Brain microvascular endothelial cell (primary cell): ENCODE measurements at regions not wholly inside any gene's neighbourhood (a gene's known extent, or its start where the extent isn't known, plus 50 kb on each side); places are given as distances from the start of the nearest gene placed in this dataset.

Source experiments
- DNase-seq: peaks from one replicate; pipeline ENCODE4 v3.0.0-alpha.2; 2020
- H3K27ac ChIP-seq: fragments of 250-450 bp; sonication (Bioruptor Pico); 2 replicates; pipeline ENCODE4 v1.5.1; 2020; ENCODE audit warnings: mild to moderate bottlenecking, moderate library complexity
- H3K27me3 ChIP-seq: fragments of 250-450 bp; sonication (Bioruptor Pico); replicated peaks from 2 replicates; pipeline ENCODE4 v1.5.1; 2020; ENCODE audit warnings: mild to moderate bottlenecking
- H3K36me3 ChIP-seq: fragments of 250-450 bp; sonication (Bioruptor Pico); replicated peaks from 2 replicates; pipeline ENCODE4 v1.5.1; 2020; ENCODE audit warnings: mild to moderate bottlenecking
- H3K4me3 ChIP-seq: 2 replicates; pipeline ENCODE4 v1.5.1; 2011; ENCODE audit warnings: low read depth, mild to moderate bottlenecking, control low read depth, low read length, moderate library complexity
- in situ Hi-C: cut with HindIII; loops from 2 replicates; pipeline ENCODE4 v1.10.0; 2017; ENCODE audit warnings: low sequenced_read_pairs, low pct_ligation_motif_present
- TF ChIP-seq, protein P1 (sequence below): IDR thresholded peaks from 2 replicates; pipeline ENCODE4 v1.5.1; 2011; ENCODE audit warnings: low read depth, mild to moderate bottlenecking, moderate library complexity, low read length, control low read depth, inconsistent platforms; ENCODE audit errors: missing control alignments

DNA sequence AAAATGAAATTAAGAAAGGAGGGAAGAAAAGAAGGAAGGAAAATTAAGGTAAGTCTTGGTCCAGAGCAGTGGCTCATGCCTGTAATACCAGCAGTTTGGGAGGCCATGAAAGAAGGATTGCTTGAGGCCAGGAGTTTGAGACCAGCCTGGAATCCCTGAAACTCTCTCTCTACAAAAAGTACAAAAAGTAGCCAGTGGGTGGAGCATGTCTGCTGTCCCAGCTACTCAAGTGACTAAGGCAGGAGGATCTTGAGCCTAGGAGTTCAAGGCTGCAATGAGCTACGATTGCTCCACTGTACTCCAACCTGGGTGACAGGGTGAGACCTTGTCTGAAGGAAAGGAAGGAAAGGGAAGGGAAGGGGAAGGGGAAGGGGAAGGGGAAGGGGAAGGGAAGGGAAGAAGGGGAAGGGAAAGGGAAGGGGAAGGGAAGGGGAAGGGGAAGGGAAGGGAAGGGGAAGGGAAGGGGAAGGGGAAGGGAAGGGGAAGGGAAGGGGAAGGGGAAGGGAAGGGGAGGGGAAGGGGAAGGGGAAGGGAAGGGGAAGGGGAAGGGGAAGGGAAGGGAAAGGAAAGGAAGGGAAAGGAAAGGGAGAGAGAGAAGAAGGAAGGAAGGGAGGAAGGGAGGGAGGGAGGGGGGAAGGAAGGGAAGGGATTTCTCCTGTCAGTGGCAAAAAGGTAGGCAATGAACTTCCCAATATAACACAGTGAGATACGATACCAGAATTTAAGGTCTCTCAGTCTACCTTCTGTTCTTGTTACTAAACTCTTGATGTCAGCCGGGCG lies 412.8 kb downstream of the CMPK2 start:
- peak; percentile 2 for DNase-seq
- H3K27ac ChIP-seq: no peak overlapping the region
- no peaks in the 10 kb centered on the region for H3K27me3 ChIP-seq
- no peaks in the 10 kb centered on the region for H3K36me3 ChIP-seq
- TF ChIP-seq, protein P1, sequence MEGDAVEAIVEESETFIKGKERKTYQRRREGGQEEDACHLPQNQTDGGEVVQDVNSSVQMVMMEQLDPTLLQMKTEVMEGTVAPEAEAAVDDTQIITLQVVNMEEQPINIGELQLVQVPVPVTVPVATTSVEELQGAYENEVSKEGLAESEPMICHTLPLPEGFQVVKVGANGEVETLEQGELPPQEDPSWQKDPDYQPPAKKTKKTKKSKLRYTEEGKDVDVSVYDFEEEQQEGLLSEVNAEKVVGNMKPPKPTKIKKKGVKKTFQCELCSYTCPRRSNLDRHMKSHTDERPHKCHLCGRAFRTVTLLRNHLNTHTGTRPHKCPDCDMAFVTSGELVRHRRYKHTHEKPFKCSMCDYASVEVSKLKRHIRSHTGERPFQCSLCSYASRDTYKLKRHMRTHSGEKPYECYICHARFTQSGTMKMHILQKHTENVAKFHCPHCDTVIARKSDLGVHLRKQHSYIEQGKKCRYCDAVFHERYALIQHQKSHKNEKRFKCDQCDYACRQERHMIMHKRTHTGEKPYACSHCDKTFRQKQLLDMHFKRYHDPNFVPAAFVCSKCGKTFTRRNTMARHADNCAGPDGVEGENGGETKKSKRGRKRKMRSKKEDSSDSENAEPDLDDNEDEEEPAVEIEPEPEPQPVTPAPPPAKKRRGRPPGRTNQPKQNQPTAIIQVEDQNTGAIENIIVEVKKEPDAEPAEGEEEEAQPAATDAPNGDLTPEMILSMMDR: peak; percentile 30
- in situ Hi-C loops: no loop called here
- no peak overlapping the region for H3K4me3 ChIP-seq

GRCh38 chr2:6454286-6454990 lies 411.3 kb downstream of the CMPK2 start:
- Histone ChIP-seq H3K4me3 (no peak overlapping the region), H3K36me3 (no peaks in the 10 kb centered on the region), H3K27me3 (no peaks in the 10 kb centered on the region), H3K27ac (no peak overlapping the region)
- TF ChIP-seq, protein P1: no peak
- in situ Hi-C loops: no loop called here
- no peak for DNase-seq

DNA sequence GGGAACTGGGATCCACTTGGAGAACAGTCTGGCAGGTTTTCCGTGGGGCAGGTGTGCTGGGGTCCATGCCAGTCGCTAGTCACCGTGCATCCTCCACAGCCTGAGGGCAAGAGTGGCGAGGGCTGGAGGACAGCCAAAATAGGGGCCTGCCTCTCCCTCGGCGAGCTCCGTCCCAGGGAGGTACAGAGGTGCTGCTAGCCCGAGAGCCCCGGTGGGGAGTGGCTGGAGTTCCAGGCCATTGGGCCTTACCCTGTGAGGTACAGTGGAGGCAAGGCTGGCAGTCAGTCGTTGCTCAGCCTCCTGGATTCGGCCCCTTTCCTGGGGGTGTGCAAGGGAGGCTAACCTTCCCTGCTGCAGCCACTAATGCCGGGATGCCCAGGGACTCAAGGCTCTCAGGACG lies 406.6 kb downstream of the CMPK2 start:
- no peaks in the 10 kb centered on the region for H3K36me3 ChIP-seq
- no peak for DNase-seq
- no peak overlapping the region for H3K27ac ChIP-seq
- in situ Hi-C loops: no loop called here
- no peaks in the 10 kb centered on the region for H3K27me3 ChIP-seq
- TF ChIP-seq, protein P1: no peak
- no peak overlapping the region for H3K4me3 ChIP-seq

DNA sequence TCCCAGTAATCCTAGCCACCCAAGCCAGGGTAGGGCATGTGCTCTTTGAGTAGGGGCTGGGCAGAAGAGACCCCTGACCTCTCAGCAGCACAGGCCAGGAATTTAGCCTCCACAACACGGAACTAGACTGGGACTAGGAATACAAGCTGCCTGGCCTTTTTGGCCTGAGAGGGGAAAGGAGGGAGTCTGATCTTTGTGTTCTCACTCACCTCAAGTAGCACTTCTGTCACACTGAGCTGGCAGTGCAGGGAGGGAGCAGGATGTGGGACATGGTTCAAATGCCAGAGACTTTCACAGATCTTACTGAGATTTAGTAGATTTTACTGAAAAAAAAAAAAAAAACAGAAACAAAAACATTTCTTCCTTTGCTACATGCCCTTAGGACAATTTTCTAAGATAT lies 395.2 kb downstream of the CMPK2 start:
- in situ Hi-C loops: no loop called here
- TF ChIP-seq, protein P1: no peak
- no peak for DNase-seq
- Histone ChIP-seq H3K27ac (no peak overlapping the region), H3K27me3 (no peaks in the 10 kb centered on the region), H3K36me3 (no peaks in the 10 kb centered on the region), H3K4me3 (no peak overlapping the region)

- H3K27me3 ChIP-seq: no peaks in the 10 kb centered on the region
- TF ChIP-seq, protein P1: no peak
- in situ Hi-C loops: no loop called here
- H3K36me3 ChIP-seq: no peaks in the 10 kb centered on the region
- no peak for DNase-seq
- H3K4me3 ChIP-seq: no peak overlapping the region
- no peak overlapping the region for H3K27ac ChIP-seq
Measured at GRCh38 chr2:6471419-6471818, 394.3 kb downstream of the CMPK2 start.
